ENCODE measurements at regions not wholly inside any gene's neighbourhood (a gene's known extent, or its start where the extent isn't known, plus 50 kb on each side); places are given as distances from the start of the nearest gene placed in this dataset.

DNA sequence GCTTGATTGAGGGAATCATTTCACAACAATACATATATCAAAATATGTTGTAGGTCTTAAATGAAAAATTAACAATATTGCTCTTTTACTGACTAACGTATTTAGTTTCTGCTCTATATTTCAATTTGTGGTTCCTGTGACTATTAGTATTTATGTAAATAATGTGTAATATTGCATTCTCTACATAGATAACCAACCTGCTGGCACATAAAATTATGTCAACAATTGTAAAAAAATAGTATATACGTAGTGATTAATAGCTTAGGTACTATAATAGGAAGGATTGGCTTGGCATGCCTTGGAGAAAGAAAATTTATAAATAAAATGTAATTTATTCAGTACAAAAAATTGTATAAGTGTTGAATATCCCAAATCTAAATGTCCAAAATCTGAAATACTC lies 1336.1 kb downstream of the PCDH9 start:
- DNase-seq (ENCODE audit: low read depth), result no peak
- H3K4me3 ChIP-seq (ENCODE audit: low read depth, low read length), result no peak overlapping the region
- no peak for TF ChIP-seq CTCF (conservative IDR thresholded peaks at IDR 0.05; ENCODE audit: low read depth, low read length)

- no peak for DNase-seq (ENCODE audit: low read depth)
- no peak overlapping the region for H3K4me3 ChIP-seq (ENCODE audit: low read depth, low read length)
- TF ChIP-seq CTCF (conservative IDR thresholded peaks at IDR 0.05; ENCODE audit: low read depth, low read length), result no peak
Measured at GRCh38 chr13:65892859-65893258, 1337.3 kb downstream of the PCDH9 start.

GRCh38 chr13:65889368-65889767 lies 1340.8 kb downstream of the PCDH9 start:
- H3K4me3 ChIP-seq (ENCODE audit: low read depth, low read length), result no peak overlapping the region
- DNase-seq (ENCODE audit: low read depth), result no peak
- no peak for TF ChIP-seq CTCF (conservative IDR thresholded peaks at IDR 0.05; ENCODE audit: low read depth, low read length)

DNA sequence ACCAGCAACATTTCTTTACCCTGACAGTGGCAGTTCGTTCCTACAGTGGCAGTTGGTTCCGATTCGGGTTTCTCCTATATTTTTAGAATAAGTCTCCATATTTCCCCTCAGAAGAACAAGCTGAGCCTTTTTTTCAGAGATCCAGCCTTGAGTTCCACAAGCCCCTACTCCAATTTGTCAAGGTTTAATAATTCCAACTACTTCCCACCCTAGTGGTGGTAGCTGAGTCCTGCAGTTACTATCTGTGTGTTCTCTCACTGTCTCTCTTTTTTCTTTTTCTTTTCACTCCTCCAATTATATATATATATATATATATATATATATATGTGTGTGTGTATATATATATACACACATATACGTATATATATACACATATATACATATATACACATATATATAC lies 1347.3 kb downstream of the PCDH9 start:
- TF ChIP-seq CTCF (conservative IDR thresholded peaks at IDR 0.05; ENCODE audit: low read depth, low read length), result peak; percentile 29
- no peak for DNase-seq (ENCODE audit: low read depth)
- no peak overlapping the region for H3K4me3 ChIP-seq (ENCODE audit: low read depth, low read length)

DNA sequence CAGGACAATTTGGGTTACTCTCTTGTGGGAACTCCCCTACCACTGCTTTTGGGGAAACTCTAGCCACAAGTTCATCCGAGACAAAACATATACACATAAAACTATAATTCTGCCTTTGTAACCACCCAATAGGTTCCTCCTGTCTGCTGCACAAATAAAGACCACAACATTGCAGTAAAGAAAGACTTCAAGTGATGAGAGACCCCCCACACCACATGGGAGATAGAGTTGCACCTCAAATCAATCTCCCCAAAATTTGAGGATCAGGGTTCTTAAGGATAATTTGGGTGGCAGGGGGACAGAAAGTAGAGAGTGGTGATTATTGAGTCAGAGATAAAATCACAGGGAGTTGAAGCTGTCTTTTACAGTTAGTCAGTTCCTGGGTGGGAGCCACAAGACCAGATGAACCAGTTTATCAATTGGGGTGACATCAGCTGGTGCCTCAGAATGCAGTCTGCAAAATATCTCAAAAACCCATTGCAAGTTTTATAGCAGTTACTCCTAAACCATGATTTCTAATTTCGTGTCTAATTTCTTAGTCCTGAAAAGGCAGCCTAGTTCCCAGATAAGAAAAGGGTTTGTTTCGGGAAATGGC lies 1348.5 kb downstream of the PCDH9 start:
- H3K4me3 ChIP-seq (ENCODE audit: low read depth, low read length), result no peak overlapping the region
- TF ChIP-seq CTCF (conservative IDR thresholded peaks at IDR 0.05; ENCODE audit: low read depth, low read length), result no peak
- no peak for DNase-seq (ENCODE audit: low read depth)

DNA sequence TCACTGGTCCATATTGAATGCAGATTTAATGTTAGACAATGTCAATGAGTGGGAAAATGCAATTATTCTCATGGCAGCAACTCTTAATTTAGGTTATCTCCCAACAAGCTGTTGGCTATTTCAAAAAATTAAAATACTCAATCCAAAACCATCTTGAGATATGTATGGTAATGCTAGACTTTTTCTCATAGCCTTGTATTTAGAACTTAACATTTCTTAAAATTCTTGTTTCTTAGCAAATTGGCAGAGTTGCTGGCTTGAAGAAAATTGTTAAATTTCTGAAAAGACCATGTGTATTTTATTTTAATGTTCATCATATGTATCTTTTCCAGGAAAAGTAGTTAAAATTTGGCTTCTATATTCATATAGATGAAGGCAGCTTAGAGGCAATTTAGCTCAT lies 1355.1 kb downstream of the PCDH9 start:
- H3K4me3 ChIP-seq (ENCODE audit: low read depth, low read length), result no peak overlapping the region
- DNase-seq (ENCODE audit: low read depth), result no peak
- TF ChIP-seq CTCF (conservative IDR thresholded peaks at IDR 0.05; ENCODE audit: low read depth, low read length), result no peak

GRCh38 chr13:65872448-65872847 lies 1357.7 kb downstream of the PCDH9 start:
- H3K4me3 ChIP-seq (ENCODE audit: low read depth, low read length), result no peak overlapping the region
- no peak for DNase-seq (ENCODE audit: low read depth)
- TF ChIP-seq CTCF (conservative IDR thresholded peaks at IDR 0.05; ENCODE audit: low read depth, low read length), result no peak
